HFFc6 (cell line): ENCODE measurements at regions not wholly inside any gene's neighbourhood (a gene's known extent, or its start where the extent isn't known, plus 50 kb on each side); places are given as distances from the start of the nearest gene placed in this dataset.
A peak's percentile ranks its signal among the peaks of the same experiment; 100 is the strongest.

Source experiments
- DNase-seq: peaks from one replicate; pipeline ENCODE4 v3.0.0-alpha.2; 2018
- H3K27ac Mint-ChIP-seq: 2 replicates; pipeline ENCODE4 v1.8.0; 2020; ENCODE audit warnings: mild to moderate bottlenecking, mixed read lengths
- H3K27me3 Mint-ChIP-seq: 2 replicates; pipeline ENCODE4 v1.8.0; 2021; ENCODE audit warnings: mild to moderate bottlenecking, moderate library complexity, mixed read lengths; ENCODE audit not compliant: insufficient read depth
- H3K36me3 Mint-ChIP-seq: 2 replicates; pipeline ENCODE4 v1.8.0; 2021; ENCODE audit warnings: low read depth, mixed read lengths
- H3K4me1 Mint-ChIP-seq: 2 replicates; pipeline ENCODE4 v1.8.0; 2020; ENCODE audit warnings: low read depth, mixed read lengths
- H3K4me3 Mint-ChIP-seq: 2 replicates; pipeline ENCODE4 v1.8.0; 2020; ENCODE audit warnings: mild to moderate bottlenecking, moderate library complexity, mixed read lengths
- H3K9me3 Mint-ChIP-seq: 2 replicates; pipeline ENCODE4 v1.8.0; 2020; ENCODE audit warnings: mild to moderate bottlenecking, mixed read lengths
- TF ChIP-seq, protein P1 (sequence below): fragments of 200-600 bp; sonication (generic); IDR thresholded peaks from 2 replicates; pipeline ENCODE4 v1.5.0; 2021; ENCODE audit warnings: antibody characterized with exemption, mild to moderate bottlenecking

DNA sequence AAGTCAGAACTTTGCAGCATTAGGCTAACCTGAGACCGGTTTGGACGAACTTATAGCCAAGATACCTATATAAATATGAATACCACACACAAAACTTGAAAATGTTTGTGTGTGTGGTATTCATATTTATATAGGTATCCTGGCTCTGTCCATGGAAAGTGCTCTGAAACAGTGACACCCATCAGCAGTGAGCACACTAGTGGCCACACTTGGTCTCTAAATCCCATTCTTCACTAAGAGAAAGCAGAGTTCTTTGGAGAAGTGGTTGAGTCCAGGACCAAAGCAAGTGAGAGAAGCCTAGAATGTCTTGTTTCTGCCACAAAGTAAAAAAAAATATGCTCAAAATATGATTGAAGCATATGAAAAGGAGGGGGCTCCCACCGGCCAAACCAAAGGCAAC is 146.5 kb downstream of the TWIST2 start:
- H3K9me3 Mint-ChIP-seq = peaks cover 23% of the 10 kb centered on the region
- no peak for DNase-seq
- peaks cover 23% of the 10 kb centered on the region for H3K27me3 Mint-ChIP-seq
- H3K27ac Mint-ChIP-seq = no peak overlapping the region
- peaks cover 9% of the 10 kb centered on the region for H3K4me1 Mint-ChIP-seq
- TF ChIP-seq, protein P1, sequence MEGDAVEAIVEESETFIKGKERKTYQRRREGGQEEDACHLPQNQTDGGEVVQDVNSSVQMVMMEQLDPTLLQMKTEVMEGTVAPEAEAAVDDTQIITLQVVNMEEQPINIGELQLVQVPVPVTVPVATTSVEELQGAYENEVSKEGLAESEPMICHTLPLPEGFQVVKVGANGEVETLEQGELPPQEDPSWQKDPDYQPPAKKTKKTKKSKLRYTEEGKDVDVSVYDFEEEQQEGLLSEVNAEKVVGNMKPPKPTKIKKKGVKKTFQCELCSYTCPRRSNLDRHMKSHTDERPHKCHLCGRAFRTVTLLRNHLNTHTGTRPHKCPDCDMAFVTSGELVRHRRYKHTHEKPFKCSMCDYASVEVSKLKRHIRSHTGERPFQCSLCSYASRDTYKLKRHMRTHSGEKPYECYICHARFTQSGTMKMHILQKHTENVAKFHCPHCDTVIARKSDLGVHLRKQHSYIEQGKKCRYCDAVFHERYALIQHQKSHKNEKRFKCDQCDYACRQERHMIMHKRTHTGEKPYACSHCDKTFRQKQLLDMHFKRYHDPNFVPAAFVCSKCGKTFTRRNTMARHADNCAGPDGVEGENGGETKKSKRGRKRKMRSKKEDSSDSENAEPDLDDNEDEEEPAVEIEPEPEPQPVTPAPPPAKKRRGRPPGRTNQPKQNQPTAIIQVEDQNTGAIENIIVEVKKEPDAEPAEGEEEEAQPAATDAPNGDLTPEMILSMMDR = no peak
- H3K4me3 Mint-ChIP-seq = no peak overlapping the region
- H3K36me3 Mint-ChIP-seq = peaks cover 15% of the 10 kb centered on the region

DNA sequence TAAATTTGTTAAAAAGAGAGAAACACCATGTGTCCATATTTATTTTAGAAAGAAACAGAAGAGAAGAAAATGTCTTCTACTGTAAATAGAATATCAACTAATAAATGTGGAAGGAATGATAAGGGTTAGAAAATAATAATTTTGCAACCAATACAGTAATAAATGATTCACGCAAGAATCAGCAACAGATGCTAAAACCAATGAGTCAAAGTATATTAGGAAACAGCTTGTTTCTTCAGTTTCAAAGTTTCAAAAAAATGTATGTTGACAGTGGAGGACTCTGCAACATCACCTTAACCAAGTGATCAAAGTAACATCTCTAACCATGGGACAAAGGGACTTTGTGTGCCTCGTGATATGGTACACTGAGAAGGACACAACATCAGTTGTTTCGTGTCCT is 147.0 kb downstream of the TWIST2 start:
- peaks cover 9% of the 10 kb centered on the region for H3K4me1 Mint-ChIP-seq
- TF ChIP-seq, protein P1 = no peak
- H3K4me3 Mint-ChIP-seq = no peak overlapping the region
- H3K9me3 Mint-ChIP-seq = peaks cover 23% of the 10 kb centered on the region
- no peak for DNase-seq
- peaks cover 23% of the 10 kb centered on the region for H3K27me3 Mint-ChIP-seq
- peaks cover 15% of the 10 kb centered on the region for H3K36me3 Mint-ChIP-seq
- H3K27ac Mint-ChIP-seq = no peak overlapping the region

DNA sequence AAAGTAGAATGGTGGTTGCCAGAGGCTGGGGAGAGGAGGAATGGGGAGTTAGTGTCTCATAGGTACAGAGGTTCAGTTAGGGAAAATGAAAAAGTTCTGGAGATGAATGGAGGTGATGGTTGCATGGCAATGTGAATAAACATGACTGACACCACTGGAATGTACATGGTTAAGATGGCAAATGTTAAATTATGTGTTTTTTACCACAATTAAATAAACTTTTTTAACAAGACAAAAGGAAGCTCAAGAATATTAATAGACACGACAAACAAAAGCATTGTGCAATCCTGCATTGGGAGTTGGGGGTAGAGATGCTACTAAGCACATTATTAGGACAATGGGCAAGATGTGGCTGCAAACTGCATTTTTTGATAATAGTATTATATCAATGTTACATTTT is 147.7 kb downstream of the TWIST2 start:
- H3K36me3 Mint-ChIP-seq = peaks cover 15% of the 10 kb centered on the region
- TF ChIP-seq, protein P1 = no peak
- H3K9me3 Mint-ChIP-seq = peaks cover 23% of the 10 kb centered on the region
- H3K27ac Mint-ChIP-seq = peak overlapping the region; percentile 38; the same call in 1 of the 2 replicates
- H3K4me3 Mint-ChIP-seq = no peak overlapping the region
- peaks cover 23% of the 10 kb centered on the region for H3K27me3 Mint-ChIP-seq
- peak; percentile 13 for DNase-seq
- peaks cover 9% of the 10 kb centered on the region for H3K4me1 Mint-ChIP-seq

DNA sequence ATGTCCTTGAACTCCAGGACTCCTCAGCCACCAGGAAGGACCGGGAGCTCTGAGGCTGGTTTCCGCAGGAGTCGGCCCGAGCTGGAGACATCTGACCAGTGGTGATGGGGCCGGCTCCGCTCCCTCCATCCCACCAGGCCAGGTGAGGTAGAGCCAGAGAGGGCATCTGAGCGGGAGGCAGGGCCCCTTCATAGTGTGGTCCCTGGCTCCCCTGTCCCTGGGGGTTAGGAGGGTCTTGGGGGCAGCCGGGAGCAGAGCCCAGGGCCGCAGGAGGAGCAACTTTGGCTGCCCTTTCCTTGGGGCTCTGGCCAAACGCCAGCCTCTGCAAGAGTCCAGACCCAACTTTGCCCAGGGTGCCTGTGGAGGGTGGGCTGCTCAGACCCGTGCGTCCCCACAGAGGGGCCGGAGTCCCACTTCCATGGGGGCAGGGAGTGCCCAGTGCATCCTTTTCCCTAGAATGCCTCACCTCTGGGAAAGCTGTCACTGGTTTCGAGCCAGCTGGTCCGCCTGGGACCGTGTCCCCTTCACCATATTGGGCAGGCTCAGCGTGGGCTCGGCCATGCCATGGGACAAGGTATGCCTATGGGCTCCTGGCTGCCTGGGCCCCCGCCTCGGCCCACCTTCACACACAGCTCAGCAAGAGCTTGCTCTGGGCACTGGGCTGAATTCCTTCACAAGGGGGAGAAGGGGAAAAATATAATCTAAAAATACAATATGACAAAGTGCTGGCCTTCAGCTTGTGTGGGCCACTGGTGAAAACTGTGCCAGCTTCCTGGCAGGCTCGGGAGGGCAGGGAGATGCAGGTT is 148.6 kb downstream of the TWIST2 start:
- no peak overlapping the region for H3K27ac Mint-ChIP-seq
- TF ChIP-seq, protein P1 = no peak
- DNase-seq = no peak
- peaks cover 15% of the 10 kb centered on the region for H3K36me3 Mint-ChIP-seq
- no peak overlapping the region for H3K4me3 Mint-ChIP-seq
- peaks cover 18% of the 10 kb centered on the region for H3K27me3 Mint-ChIP-seq
- H3K9me3 Mint-ChIP-seq = peaks cover 23% of the 10 kb centered on the region
- H3K4me1 Mint-ChIP-seq = peaks cover 9% of the 10 kb centered on the region

DNA sequence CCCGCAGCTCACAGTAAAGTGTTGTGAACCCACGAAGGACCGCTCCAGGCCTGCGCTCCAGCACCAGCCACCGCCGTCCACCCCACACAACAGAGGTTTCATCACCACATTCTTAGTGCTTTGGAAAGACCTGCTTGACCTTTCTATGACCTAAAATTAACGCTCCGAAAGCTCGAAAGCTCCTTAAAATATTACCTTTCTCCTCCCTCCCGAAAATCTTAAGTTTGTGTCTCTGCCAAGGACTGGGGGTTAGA is 149.2 kb downstream of the TWIST2 start:
- Mint-ChIP-seq H3K27ac (no peak overlapping the region), H3K4me3 (no peak overlapping the region), H3K4me1 (peaks cover 13% of the 10 kb centered on the region), H3K9me3 (peaks cover 23% of the 10 kb centered on the region), H3K27me3 (peaks cover 14% of the 10 kb centered on the region), H3K36me3 (peaks cover 15% of the 10 kb centered on the region)
- TF ChIP-seq, protein P1 = no peak
- DNase-seq = no peak
